A549 (cell line): ENCODE measurements at regions not wholly inside any gene's neighbourhood (a gene's known extent, or its start where the extent isn't known, plus 50 kb on each side); places are given as distances from the start of the nearest gene placed in this dataset.

ENCODE experiments used
- ATAC-seq, 2 experiments: fragments of 200-7000 bp in 1 of 2; fragments of >200 bp in 1 of 2; cut with Nextera tagmentation in 1 of 2; cut with Tn5 transposase in 1 of 2; 3 replicates each; pipeline versions ENCODE4 v1.8.0 to v1.9.1; 2018 to 2020; ENCODE audit warnings: mild to moderate bottlenecking in 1 of 2, moderate library complexity in 1 of 2
- CTCF ChIA-PET: fragments of 300-600 bp; sonication (Branson Sonifier 250); formaldehyde crosslinking; extraction: SDS; loops from one replicate; lab custom pipeline; 2021; ENCODE audit warnings: antibody characterized with exemption, inconsistent platforms; lab: Yijun Ruan, JAX
- POLR2A ChIA-PET: fragments of 350-600 bp; formaldehyde crosslinking; extraction: SDS; loops from one replicate; lab custom pipeline; 2021; ENCODE audit warnings: antibody characterized with exemption, inconsistent platforms; lab: Yijun Ruan, JAX
- DNase-seq, 2 experiments: peaks; one replicate each; pipeline versions ENCODE4 v3.0.0 to v3.0.0-alpha.2; 2011 to 2016; ENCODE audit warnings: low read depth in 1 of 2, low spot score in 1 of 2
- FAIRE-seq: peaks from 2 replicates; lab custom pipeline; 2011; peaks lifted over from hg19 to GRCh38; lab: Jason Lieb, UNC
- H3K27ac ChIP-seq, 2 experiments: fragments of >200 bp; sonication (Bioruptor Twin); formaldehyde crosslinking; 3 replicates each; pipeline ENCODE4 v1.5.1; 2016 to 2017
- H3K4me1 ChIP-seq: fragments of >200 bp; sonication (Bioruptor Twin); formaldehyde crosslinking; 3 replicates; pipeline ENCODE4 v1.6.1; 2016
- H3K4me2 ChIP-seq: fragments of >200 bp; sonication (Bioruptor Twin); formaldehyde crosslinking; 3 replicates; pipeline ENCODE4 v1.6.1; 2016
- H3K4me3 ChIP-seq: fragments of >200 bp; sonication (Bioruptor Twin); formaldehyde crosslinking; 3 replicates; pipeline ENCODE4 v1.5.1; 2016
- H3K9me3 ChIP-seq: fragments of >200 bp; sonication (Bioruptor Twin); formaldehyde crosslinking; 3 replicates; pipeline ENCODE4 v1.6.1; 2016
- CBX2 ChIP-seq: fragments of 200-600 bp; sonication (generic); IDR thresholded peaks from 2 replicates; pipeline ENCODE4 v1.6.1; 2016; ENCODE audit warnings: low read depth, mild to moderate bottlenecking, borderline replicate concordance
- CBX8 ChIP-seq: fragments of 200-600 bp; sonication (generic); IDR thresholded peaks from 2 replicates; pipeline ENCODE4 v1.6.1; 2016
- CHD2 ChIP-seq: fragments of 150-350 bp; IDR thresholded peaks from 2 replicates; pipeline ENCODE4 v1.6.1; 2014; ENCODE audit warnings: low read length; ENCODE audit not compliant: partially characterized antibody
- EHMT2 ChIP-seq: fragments of 200-600 bp; sonication (generic); IDR thresholded peaks from 2 replicates; pipeline ENCODE4 v1.6.1; 2016; ENCODE audit warnings: antibody characterized with exemption, low read depth, mild to moderate bottlenecking, moderate library complexity
- HOXA7 ChIP-seq: fragments of 250-450 bp; sonication (Bioruptor Pico); IDR thresholded peaks from 2 replicates; pipeline ENCODE4 v1.5.0; 2020; ENCODE audit warnings: mild to moderate bottlenecking, moderate library complexity
- JUN ChIP-seq, 2 experiments: fragments of >200 bp; sonication (Bioruptor Twin); formaldehyde crosslinking; IDR thresholded peaks; 2 replicates in 1 of 2; 3 replicates in 1 of 2; pipeline ENCODE4 v1.6.1; 2016 to 2017
- JUNB ChIP-seq: fragments of >200 bp; sonication (Bioruptor Twin); formaldehyde crosslinking; IDR thresholded peaks from 2 replicates; pipeline ENCODE4 v1.6.1; 2016
- MAFK ChIP-seq: fragments of 450-650 bp; IDR thresholded peaks from 2 replicates; pipeline ENCODE4 v1.6.1; 2014; ENCODE audit not compliant: partially characterized antibody
- MAZ ChIP-seq: fragments of 150-350 bp; IDR thresholded peaks from 2 replicates; pipeline ENCODE4 v1.6.1; 2014; ENCODE audit warnings: antibody characterized with exemption, low read depth, low read length, borderline replicate concordance
- NFE2L2 ChIP-seq: fragments of 150-350 bp; conservative IDR thresholded peaks from 2 replicates; pipeline ENCODE4 v1.6.1; 2014; ENCODE audit warnings: low read length
- NR3C1 ChIP-seq: fragments of >200 bp; sonication (Bioruptor Twin); formaldehyde crosslinking; IDR thresholded peaks from 3 replicates; pipeline ENCODE4 v1.6.1; 2017
- PHF8 ChIP-seq: fragments of 200-600 bp; sonication (generic); IDR thresholded peaks from 2 replicates; pipeline ENCODE4 v1.6.1; 2016; ENCODE audit warnings: low read depth, mild to moderate bottlenecking, antibody characterized with exemption, moderate library complexity, borderline replicate concordance
- POLR2A ChIP-seq: IDR thresholded peaks from 2 replicates; pipeline ENCODE4 v1.6.1; 2012; ENCODE audit warnings: mild to moderate bottlenecking, low read length
- POLR2AphosphoS2 ChIP-seq: conservative IDR thresholded peaks from 2 replicates; pipeline ENCODE4 v1.6.1; 2012; ENCODE audit warnings: low read length, improper control_type of control experiment, inconsistent platforms
- RFX5 ChIP-seq: fragments of 450-650 bp; IDR thresholded peaks from 2 replicates; pipeline ENCODE4 v1.7.1; 2014; ENCODE audit warnings: antibody characterized with exemption, mild to moderate bottlenecking, moderate library complexity
- RNF2 ChIP-seq: fragments of 200-600 bp; sonication (generic); IDR thresholded peaks from 2 replicates; pipeline ENCODE4 v1.6.1; 2016; ENCODE audit warnings: low read depth, mild to moderate bottlenecking, antibody characterized with exemption, moderate library complexity, borderline replicate concordance
- TFCP2L1 ChIP-seq: fragments of 250-450 bp; sonication (Bioruptor Pico); IDR thresholded peaks from 2 replicates; pipeline ENCODE4 v1.5.0; 2021; ENCODE audit warnings: mild to moderate bottlenecking
- TP53 ChIP-seq: fragments of 250-450 bp; sonication (Bioruptor Pico); IDR thresholded peaks from 2 replicates; pipeline ENCODE4 v1.5.0; 2021; ENCODE audit warnings: mild to moderate bottlenecking, moderate library complexity
- ZFP36 ChIP-seq: fragments of 450-650 bp; IDR thresholded peaks from 2 replicates; pipeline ENCODE4 v1.6.1; 2014; ENCODE audit warnings: borderline replicate concordance; ENCODE audit not compliant: partially characterized antibody
- ZNF302 ChIP-seq: fragments of 250-450 bp; sonication (Bioruptor Pico); IDR thresholded peaks from 2 replicates; pipeline ENCODE4 v1.9.0; 2021; ENCODE audit warnings: inconsistent platforms, mild to moderate bottlenecking, moderate library complexity
- ZSCAN20 ChIP-seq: fragments of 250-450 bp; sonication (Bioruptor Pico); IDR thresholded peaks from 2 replicates; pipeline ENCODE4 v1.8.0; 2022; ENCODE audit warnings: mild to moderate bottlenecking, moderate library complexity
- WGBS: methylation state at CpG from one replicate; pipeline ENCODE4 v1.1.6; 2017; ENCODE audit errors: missing lambda C conversion rate; 5-methylcytosine and 5-hydroxymethylcytosine counted together
- TF ChIP-seq, protein P1 (sequence below): fragments of 150-350 bp; IDR thresholded peaks from 2 replicates; pipeline ENCODE4 v1.6.1; 2014; ENCODE audit warnings: low read depth, mild to moderate bottlenecking, low read length
- TF ChIP-seq, protein P2 (sequence below): IDR thresholded peaks from 2 replicates; pipeline ENCODE4 v1.6.1; 2012
- TF ChIP-seq, protein P3 (sequence below): fragments of >200 bp; sonication (Bioruptor Twin); formaldehyde crosslinking; IDR thresholded peaks from 3 replicates; pipeline ENCODE4 v1.6.1; 2016

DNA sequence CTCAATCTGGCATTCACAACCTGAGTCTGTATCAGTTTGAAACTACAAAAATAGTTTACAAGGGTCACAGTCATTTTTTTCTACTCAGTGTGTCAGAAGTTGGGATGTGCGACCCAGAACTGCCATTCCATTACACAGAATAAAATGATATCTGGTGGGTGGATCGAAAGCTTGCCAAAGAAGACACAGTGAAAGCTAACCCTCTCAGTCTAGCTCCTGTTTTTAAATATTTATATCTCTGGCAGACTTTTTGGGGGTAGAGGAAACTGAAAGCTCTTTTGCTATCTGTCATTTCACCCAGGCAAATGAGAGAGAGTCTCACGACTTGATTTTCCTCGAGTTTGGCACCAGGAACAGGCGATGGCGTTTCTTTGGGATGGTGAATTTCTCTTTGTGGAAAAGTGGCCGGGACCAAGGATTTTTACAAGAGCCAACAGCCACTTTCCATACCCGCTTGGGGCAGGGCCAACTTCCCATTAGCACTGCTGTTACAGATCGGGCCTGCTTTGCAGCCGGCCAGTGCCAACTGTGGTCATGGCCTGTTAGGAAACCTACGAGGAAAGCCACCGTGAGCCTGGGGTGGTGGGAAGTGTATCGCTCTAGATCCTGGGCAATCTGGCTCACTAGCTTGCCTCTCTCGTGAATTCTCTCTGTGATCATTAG is 185.5 kb upstream of the NFIA start:
- Histone ChIP-seq H3K9me3 (no peaks in the 10 kb centered on the region), H3K4me3 (no peak overlapping the region), H3K4me2 (no peak overlapping the region), H3K27ac (no peak overlapping the region), H3K4me1 (no peaks in the 10 kb centered on the region)
- TF ChIP-seq, protein P1, sequence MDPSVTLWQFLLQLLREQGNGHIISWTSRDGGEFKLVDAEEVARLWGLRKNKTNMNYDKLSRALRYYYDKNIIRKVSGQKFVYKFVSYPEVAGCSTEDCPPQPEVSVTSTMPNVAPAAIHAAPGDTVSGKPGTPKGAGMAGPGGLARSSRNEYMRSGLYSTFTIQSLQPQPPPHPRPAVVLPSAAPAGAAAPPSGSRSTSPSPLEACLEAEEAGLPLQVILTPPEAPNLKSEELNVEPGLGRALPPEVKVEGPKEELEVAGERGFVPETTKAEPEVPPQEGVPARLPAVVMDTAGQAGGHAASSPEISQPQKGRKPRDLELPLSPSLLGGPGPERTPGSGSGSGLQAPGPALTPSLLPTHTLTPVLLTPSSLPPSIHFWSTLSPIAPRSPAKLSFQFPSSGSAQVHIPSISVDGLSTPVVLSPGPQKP, result no peak
- TF ChIP-seq, protein P2, sequence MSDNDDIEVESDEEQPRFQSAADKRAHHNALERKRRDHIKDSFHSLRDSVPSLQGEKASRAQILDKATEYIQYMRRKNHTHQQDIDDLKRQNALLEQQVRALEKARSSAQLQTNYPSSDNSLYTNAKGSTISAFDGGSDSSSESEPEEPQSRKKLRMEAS, result no peak
- TF ChIP-seq TP53 (CRISPR knock-in tag) (no peak), POLR2A (no peak), ZSCAN20 (CRISPR knock-in tag) (no peak), ZNF302 (CRISPR knock-in tag) (no peak), EHMT2 (no peak)
- TF ChIP-seq, protein P3, sequence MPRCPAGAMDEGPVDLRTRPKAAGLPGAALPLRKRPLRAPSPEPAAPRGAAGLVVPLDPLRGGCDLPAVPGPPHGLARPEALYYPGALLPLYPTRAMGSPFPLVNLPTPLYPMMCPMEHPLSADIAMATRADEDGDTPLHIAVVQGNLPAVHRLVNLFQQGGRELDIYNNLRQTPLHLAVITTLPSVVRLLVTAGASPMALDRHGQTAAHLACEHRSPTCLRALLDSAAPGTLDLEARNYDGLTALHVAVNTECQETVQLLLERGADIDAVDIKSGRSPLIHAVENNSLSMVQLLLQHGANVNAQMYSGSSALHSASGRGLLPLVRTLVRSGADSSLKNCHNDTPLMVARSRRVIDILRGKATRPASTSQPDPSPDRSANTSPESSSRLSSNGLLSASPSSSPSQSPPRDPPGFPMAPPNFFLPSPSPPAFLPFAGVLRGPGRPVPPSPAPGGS, result no peak
- ChIA-PET POLR2A (no interaction called here), CTCF (interaction anchor here (1.0 kb wide), 1 partner anchor 13 kb away, joined by 4 read pairs; no protein-coding TSS in a partner anchor)
- 65% methylated on average over 14 of the region's 14 CpGs for WGBS
- no peak for DNase-seq
- no peak for FAIRE-seq
- no peak for ATAC-seq

DNA sequence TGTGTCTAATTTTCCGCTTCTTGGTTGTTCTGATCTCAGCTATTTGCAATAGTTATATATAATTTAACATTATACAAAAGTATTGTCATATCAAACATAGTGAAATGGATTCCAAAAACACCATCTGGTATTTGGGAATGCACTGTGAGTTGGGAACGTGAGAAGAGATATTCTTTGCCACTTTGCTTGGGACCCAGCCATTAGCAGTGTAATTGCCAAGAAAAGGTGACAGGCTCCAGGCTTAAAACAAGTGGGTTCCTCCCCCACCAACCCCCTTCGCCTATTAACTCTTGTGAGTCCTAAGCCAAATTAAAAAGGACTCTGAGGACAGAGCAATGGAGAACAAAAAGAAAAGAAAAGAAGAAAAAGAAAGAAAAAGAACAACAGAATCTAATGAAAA is 186.7 kb upstream of the NFIA start:
- no peak for ATAC-seq
- no peak for TF ChIP-seq NR3C1
- TF ChIP-seq NFE2L2, result no peak
- TF ChIP-seq MAFK, result no peak
- TF ChIP-seq RFX5, result no peak
- TF ChIP-seq, protein P2, result no peak
- TF ChIP-seq TFCP2L1 (CRISPR knock-in tag), result no peak
- TF ChIP-seq HOXA7 (CRISPR knock-in tag), result no peak
- TF ChIP-seq CHD2, result no peak
- no peak for TF ChIP-seq PHF8
- TF ChIP-seq MAZ, result no peak
- no peak for TF ChIP-seq RNF2
- TF ChIP-seq JUN (IDR thresholded peaks at IDR 0.05), result no peak
- no peak for TF ChIP-seq POLR2AphosphoS2
- TF ChIP-seq ZFP36, result no peak
- Histone ChIP-seq H3K27ac (no peak overlapping the region), H3K9me3 (no peaks in the 10 kb centered on the region), H3K4me1 (no peaks in the 10 kb centered on the region), H3K4me2 (no peak overlapping the region), H3K4me3 (no peak overlapping the region)
- CTCF ChIA-PET, result no interaction called here
- no peak for FAIRE-seq
- DNase-seq, result no peak
- 40% methylated on average over 3 of the region's 3 CpGs for WGBS
- POLR2A ChIA-PET, result no interaction called here

DNA sequence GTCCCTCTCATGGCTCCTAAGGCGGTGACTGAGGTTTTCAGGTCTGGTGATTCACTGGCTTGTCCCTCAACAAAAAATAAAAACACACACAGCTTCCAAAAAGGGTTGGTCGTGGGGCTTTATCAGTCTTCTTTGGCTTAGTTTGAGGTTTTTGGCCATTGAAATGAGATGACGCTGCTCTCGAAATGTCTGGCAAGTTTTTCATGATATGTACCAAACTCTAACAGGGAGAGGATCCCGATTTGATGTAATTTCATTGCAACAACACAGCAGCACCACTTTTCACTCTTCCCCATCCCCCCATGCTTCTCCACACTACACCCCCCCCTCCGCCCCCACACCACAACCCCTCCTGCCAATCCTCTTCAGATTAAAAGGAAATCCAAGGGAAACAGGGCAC is 187.1 kb upstream of the NFIA start:
- CTCF ChIA-PET, result no interaction called here
- Histone ChIP-seq H3K4me3 (no peak overlapping the region), H3K9me3 (no peaks in the 10 kb centered on the region), H3K4me1 (no peaks in the 10 kb centered on the region), H3K27ac (no peak overlapping the region), H3K4me2 (no peak overlapping the region)
- FAIRE-seq, result no peak
- POLR2A ChIA-PET, result no interaction called here
- WGBS, result 48% methylated on average over 5 of the region's 6 CpGs
- TF ChIP-seq JUNB, result no peak
- TF ChIP-seq HOXA7 (CRISPR knock-in tag), result no peak
- no peak for TF ChIP-seq RNF2
- no peak for TF ChIP-seq CBX8
- no peak for TF ChIP-seq CBX2
- DNase-seq, result no peak
- no peak for ATAC-seq
